ENCODE measurements at regions not wholly inside any gene's neighbourhood (a gene's known extent, or its start where the extent isn't known, plus 50 kb on each side); places are given as distances from the start of the nearest gene placed in this dataset.

GRCh38 chr2:234438305-234438977 lies 58.4 kb downstream of the ARL4C start:
- ATAC-seq (replicated peaks): no peak
- H3K4me3 Mint-ChIP-seq: no peak overlapping the region
- no peaks in the 10 kb centered on the region for H3K9me3 Mint-ChIP-seq
- no peaks in the 10 kb centered on the region for H3K36me3 Mint-ChIP-seq (ENCODE audit: low read depth)
- no peak overlapping the region for H3K27ac Mint-ChIP-seq
- H3K27me3 Mint-ChIP-seq: no peaks in the 10 kb centered on the region
- peaks cover 16% of the 10 kb centered on the region for H3K4me1 Mint-ChIP-seq

GRCh38 chr2:234437642-234438304 lies 59.1 kb downstream of the ARL4C start:
- Mint-ChIP-seq H3K27ac (no peak overlapping the region), H3K27me3 (no peaks in the 10 kb centered on the region), H3K4me3 (no peak overlapping the region), H3K36me3 (ENCODE audit: low read depth) (no peaks in the 10 kb centered on the region), H3K9me3 (no peaks in the 10 kb centered on the region), H3K4me1 (peaks cover 12% of the 10 kb centered on the region)
- ATAC-seq (replicated peaks): no peak

- ATAC-seq (replicated peaks): no peak
- H3K4me1 Mint-ChIP-seq: peaks cover 11% of the 10 kb centered on the region
- no peaks in the 10 kb centered on the region for H3K9me3 Mint-ChIP-seq
Measured at GRCh38 chr2:234436482-234436837, 60.4 kb downstream of the ARL4C start.

GRCh38 chr2:234435836-234436481 lies 60.9 kb downstream of the ARL4C start:
- no peaks in the 10 kb centered on the region for H3K27me3 Mint-ChIP-seq
- H3K4me3 Mint-ChIP-seq: no peak overlapping the region
- peaks cover 9% of the 10 kb centered on the region for H3K4me1 Mint-ChIP-seq
- no peak overlapping the region for H3K27ac Mint-ChIP-seq
- no peaks in the 10 kb centered on the region for H3K36me3 Mint-ChIP-seq (ENCODE audit: low read depth)
- ATAC-seq (replicated peaks): no peak
- no peaks in the 10 kb centered on the region for H3K9me3 Mint-ChIP-seq

More at GRCh38 chr2:234436482-234436837, 60.4 kb downstream of the ARL4C start:
- Mint-ChIP-seq H3K36me3 (ENCODE audit: low read depth) (no peaks in the 10 kb centered on the region), H3K27me3 (no peaks in the 10 kb centered on the region), H3K4me3 (no peak overlapping the region), H3K27ac (no peak overlapping the region)

GRCh38 chr2:234433201-234433600 lies 63.7 kb downstream of the ARL4C start:
- Mint-ChIP-seq H3K27ac (no peak overlapping the region), H3K9me3 (no peaks in the 10 kb centered on the region), H3K36me3 (ENCODE audit: low read depth) (no peaks in the 10 kb centered on the region), H3K4me1 (peaks cover 11% of the 10 kb centered on the region), H3K27me3 (no peaks in the 10 kb centered on the region), H3K4me3 (no peak overlapping the region)
- no peak for ATAC-seq (replicated peaks)

GRCh38 chr2:234430871-234431270 lies 66.0 kb downstream of the ARL4C start:
- H3K36me3 Mint-ChIP-seq (ENCODE audit: low read depth): no peaks in the 10 kb centered on the region
- no peaks in the 10 kb centered on the region for H3K9me3 Mint-ChIP-seq
- no peak overlapping the region for H3K4me3 Mint-ChIP-seq
- peaks cover 26% of the 10 kb centered on the region for H3K4me1 Mint-ChIP-seq
- H3K27ac Mint-ChIP-seq: no peak overlapping the region
- no peaks in the 10 kb centered on the region for H3K27me3 Mint-ChIP-seq
- no peak for ATAC-seq (replicated peaks)

GRCh38 chr2:234429265-234429664 lies 67.6 kb downstream of the ARL4C start:
- no peak for ATAC-seq (replicated peaks)
- H3K27ac Mint-ChIP-seq: peak overlapping the region; percentile 16
- H3K27me3 Mint-ChIP-seq: no peaks in the 10 kb centered on the region
- no peaks in the 10 kb centered on the region for H3K9me3 Mint-ChIP-seq
- H3K4me3 Mint-ChIP-seq: peak overlapping the region; percentile 5
- H3K36me3 Mint-ChIP-seq (ENCODE audit: low read depth): no peaks in the 10 kb centered on the region
- peaks cover 35% of the 10 kb centered on the region for H3K4me1 Mint-ChIP-seq

GRCh38 chr2:234427081-234428061 lies 69.5 kb downstream of the ARL4C start:
- Mint-ChIP-seq H3K4me1 (peaks cover 49% of the 10 kb centered on the region), H3K9me3 (no peaks in the 10 kb centered on the region), H3K27ac (peak overlapping the region; percentile 91), H3K4me3 (peak overlapping the region; percentile 79), H3K27me3 (no peaks in the 10 kb centered on the region), H3K36me3 (ENCODE audit: low read depth) (no peaks in the 10 kb centered on the region)
- ATAC-seq (replicated peaks): no peak

- peak overlapping the region; percentile 91 for H3K27ac Mint-ChIP-seq
- H3K4me3 Mint-ChIP-seq: peak overlapping the region; percentile 79
- peaks cover 53% of the 10 kb centered on the region for H3K4me1 Mint-ChIP-seq
- H3K27me3 Mint-ChIP-seq: no peaks in the 10 kb centered on the region
- ATAC-seq (replicated peaks): peak; percentile 12
- H3K36me3 Mint-ChIP-seq (ENCODE audit: low read depth): no peaks in the 10 kb centered on the region
- H3K9me3 Mint-ChIP-seq: no peaks in the 10 kb centered on the region
Measured at GRCh38 chr2:234426616-234427015, 70.3 kb downstream of the ARL4C start.

- Mint-ChIP-seq H3K4me1 (peaks cover 53% of the 10 kb centered on the region), H3K27me3 (no peaks in the 10 kb centered on the region), H3K36me3 (ENCODE audit: low read depth) (no peaks in the 10 kb centered on the region), H3K4me3 (peak overlapping the region; percentile 79), H3K9me3 (no peaks in the 10 kb centered on the region), H3K27ac (peak overlapping the region; percentile 91)
- ATAC-seq (replicated peaks): peak; percentile 54
Measured at GRCh38 chr2:234425639-234426603, 71.0 kb downstream of the ARL4C start.

- Mint-ChIP-seq H3K27me3 (no peaks in the 10 kb centered on the region), H3K27ac (peak overlapping the region; percentile 15), H3K9me3 (no peaks in the 10 kb centered on the region), H3K4me3 (peak overlapping the region; percentile 9), H3K36me3 (ENCODE audit: low read depth) (no peaks in the 10 kb centered on the region), H3K4me1 (peaks cover 53% of the 10 kb centered on the region)
- no peak for ATAC-seq (replicated peaks)
Measured at GRCh38 chr2:234423884-234424283, 73.0 kb downstream of the ARL4C start.

- no peaks in the 10 kb centered on the region for H3K27me3 Mint-ChIP-seq
- peak; percentile 87 for ATAC-seq (replicated peaks)
- no peaks in the 10 kb centered on the region for H3K36me3 Mint-ChIP-seq (ENCODE audit: low read depth)
- H3K4me1 Mint-ChIP-seq: peaks cover 48% of the 10 kb centered on the region
- H3K9me3 Mint-ChIP-seq: peaks cover 7% of the 10 kb centered on the region
- peak overlapping the region; percentile 70 for H3K4me3 Mint-ChIP-seq
- peak overlapping the region; percentile 78 for H3K27ac Mint-ChIP-seq
Measured at GRCh38 chr2:234422981-234423431, 73.9 kb downstream of the ARL4C start.

- peak; percentile 34 for ATAC-seq (replicated peaks)
- H3K4me3 Mint-ChIP-seq: peak overlapping the region; percentile 70
- no peaks in the 10 kb centered on the region for H3K27me3 Mint-ChIP-seq
- H3K4me1 Mint-ChIP-seq: peaks cover 41% of the 10 kb centered on the region
- no peaks in the 10 kb centered on the region for H3K36me3 Mint-ChIP-seq (ENCODE audit: low read depth)
- H3K27ac Mint-ChIP-seq: peak overlapping the region; percentile 78
- H3K9me3 Mint-ChIP-seq: peaks cover 7% of the 10 kb centered on the region
Measured at GRCh38 chr2:234422273-234422732, 74.6 kb downstream of the ARL4C start.

All from activated T-helper 17 cell treated with anti-CD3 and anti-CD28 coated beads, Interleukin-2, amount 50 U/mL, for 72 hours (primary cell).